Loucy (cell line): ENCODE measurements at regions not wholly inside any gene's neighbourhood (a gene's known extent, or its start where the extent isn't known, plus 50 kb on each side); places are given as distances from the start of the nearest gene placed in this dataset.

Source experiments
- H2AFZ ChIP-seq: fragments of 200-600 bp; sonication (generic); 2 replicates; pipeline ENCODE4 v1.6.0; 2016; ENCODE audit warnings: antibody characterized with exemption, mild to moderate bottlenecking, low read length, moderate library complexity
- H3F3A ChIP-seq: fragments of 200-600 bp; 2 replicates; pipeline ENCODE4 v1.6.0; 2016; ENCODE audit warnings: antibody characterized with exemption, low read depth, mild to moderate bottlenecking
- H3K27me3 ChIP-seq: fragments of 200-600 bp; sonication (generic); 2 replicates; pipeline ENCODE4 v1.6.1; 2014; ENCODE audit warnings: low read length, mild to moderate bottlenecking; ENCODE audit not compliant: insufficient read depth, poor library complexity, severe bottlenecking
- H3K36me3 ChIP-seq: fragments of 200-600 bp; sonication (generic); 2 replicates; pipeline ENCODE4 v1.6.1; 2016; ENCODE audit warnings: low read length; ENCODE audit not compliant: insufficient read depth
- H3K4me1 ChIP-seq: fragments of 200-600 bp; sonication (generic); 2 replicates; pipeline ENCODE4 v1.5.1; 2014; ENCODE audit warnings: low read length, mild to moderate bottlenecking; ENCODE audit not compliant: insufficient read depth, poor library complexity, severe bottlenecking
- H3K4me2 ChIP-seq: fragments of 200-600 bp; sonication (generic); 2 replicates; pipeline ENCODE4 v1.6.0; 2014; ENCODE audit warnings: antibody characterized with exemption, low read length, low read depth, mild to moderate bottlenecking; ENCODE audit not compliant: poor library complexity, severe bottlenecking
- H3K4me3 ChIP-seq: fragments of 200-600 bp; sonication (generic); 2 replicates; pipeline ENCODE4 v1.5.1; 2014; ENCODE audit warnings: low read length, mild to moderate bottlenecking, mixed read lengths; ENCODE audit not compliant: poor library complexity, severe bottlenecking
- H3K79me2 ChIP-seq: fragments of 200-600 bp; sonication (generic); 2 replicates; pipeline ENCODE4 v1.6.1; 2014; ENCODE audit warnings: low read length; ENCODE audit not compliant: insufficient read depth
- H3K9ac ChIP-seq: fragments of 200-600 bp; sonication (generic); 2 replicates; pipeline ENCODE4 v1.6.0; 2014; ENCODE audit warnings: mild to moderate bottlenecking, low read depth, low read length, moderate library complexity; ENCODE audit not compliant: poor library complexity, severe bottlenecking
- H3K9me2 ChIP-seq: fragments of 200-600 bp; sonication (generic); replicated peaks from 2 replicates; pipeline ENCODE4 v1.6.1; 2016; ENCODE audit warnings: low read depth, low read length, mixed read lengths
- H3K9me3 ChIP-seq: fragments of 200-600 bp; sonication (generic); 2 replicates; pipeline ENCODE4 v1.6.1; 2014; ENCODE audit warnings: mild to moderate bottlenecking, antibody characterized with exemption, low read length, low read depth; ENCODE audit not compliant: insufficient read depth
- H4K20me1 ChIP-seq: fragments of 200-600 bp; sonication (generic); 2 replicates; pipeline ENCODE4 v1.6.0; 2014; ENCODE audit warnings: antibody characterized with exemption, low read length, mild to moderate bottlenecking; ENCODE audit not compliant: insufficient read depth, poor library complexity, severe bottlenecking
- CTCF ChIP-seq: fragments of 200-600 bp; sonication (generic); conservative IDR thresholded peaks from 2 replicates; pipeline ENCODE4 v1.5.1; 2014; ENCODE audit warnings: mild to moderate bottlenecking, antibody characterized with exemption, low read length
- EZH2phosphoT487 ChIP-seq: fragments of 200-600 bp; IDR thresholded peaks from 2 replicates; pipeline ENCODE4 v1.6.1; 2018; ENCODE audit warnings: antibody characterized with exemption, mild to moderate bottlenecking, moderate library complexity, borderline replicate concordance

GRCh38 chr16:60419859-60420258 is 1616.4 kb downstream of the CDH8 start:
- no peaks in the 10 kb centered on the region for H3K9me3 ChIP-seq
- no peaks in the 10 kb centered on the region for H3K27me3 ChIP-seq
- H3K4me3 ChIP-seq: no peak overlapping the region
- H3K9me2 ChIP-seq: no peaks in the 10 kb centered on the region
- no peak overlapping the region for H3K4me2 ChIP-seq
- no peaks in the 10 kb centered on the region for H3F3A ChIP-seq
- H2AFZ ChIP-seq: no peak overlapping the region
- no peaks in the 10 kb centered on the region for H3K79me2 ChIP-seq
- TF ChIP-seq CTCF: no peak
- no peak for TF ChIP-seq EZH2phosphoT487
- H3K36me3 ChIP-seq: no peaks in the 10 kb centered on the region
- no peak overlapping the region for H3K9ac ChIP-seq
- H4K20me1 ChIP-seq: no peaks in the 10 kb centered on the region
- no peaks in the 10 kb centered on the region for H3K4me1 ChIP-seq

- Histone ChIP-seq H3K36me3 (no peaks in the 10 kb centered on the region), H3K4me3 (no peak overlapping the region), H3K79me2 (no peaks in the 10 kb centered on the region), H3K9me2 (no peaks in the 10 kb centered on the region), H2AFZ (no peak overlapping the region), H3K27me3 (no peaks in the 10 kb centered on the region), H3K9ac (no peak overlapping the region), H3K4me2 (no peak overlapping the region), H4K20me1 (no peaks in the 10 kb centered on the region), H3F3A (no peaks in the 10 kb centered on the region), H3K9me3 (0 out of 2 replicates have a peak, but pooled peaks cover 3% of the 10 kb centered on the region), H3K4me1 (no peaks in the 10 kb centered on the region)
- TF ChIP-seq CTCF (no peak), EZH2phosphoT487 (no peak)
Measured at GRCh38 chr16:60414613-60415012, 1621.6 kb downstream of the CDH8 start.

GRCh38 chr16:60413969-60414368 is 1622.3 kb downstream of the CDH8 start:
- no peaks in the 10 kb centered on the region for H3K36me3 ChIP-seq
- H3F3A ChIP-seq: no peaks in the 10 kb centered on the region
- H3K9me2 ChIP-seq: no peaks in the 10 kb centered on the region
- no peaks in the 10 kb centered on the region for H3K27me3 ChIP-seq
- H4K20me1 ChIP-seq: no peaks in the 10 kb centered on the region
- no peaks in the 10 kb centered on the region for H3K4me1 ChIP-seq
- 0 out of 2 replicates have a peak, but pooled peaks cover 3% of the 10 kb centered on the region for H3K9me3 ChIP-seq
- no peak for TF ChIP-seq CTCF
- TF ChIP-seq EZH2phosphoT487: no peak
- H3K4me3 ChIP-seq: no peak overlapping the region
- H3K9ac ChIP-seq: no peak overlapping the region
- H2AFZ ChIP-seq: no peak overlapping the region
- no peaks in the 10 kb centered on the region for H3K79me2 ChIP-seq
- no peak overlapping the region for H3K4me2 ChIP-seq
